HG03558 (cell line): ENCODE measurements at regions not wholly inside any gene's neighbourhood (a gene's known extent, or its start where the extent isn't known, plus 50 kb on each side); places are given as distances from the start of the nearest gene placed in this dataset.

Experiments
- ATAC-seq: cut with Tn5 transposase; IDR thresholded peaks from one replicate; pipeline ENCODE4 v1.9.1; 2021; ENCODE audit warnings: moderate number of reproducible peaks; ENCODE audit not compliant: unreplicated experiment; ENCODE audit errors: extremely low read depth

GRCh38 chr5:163997965-163998364 lies 492.5 kb downstream of the MAT2B start:
- no peak for ATAC-seq

DNA sequence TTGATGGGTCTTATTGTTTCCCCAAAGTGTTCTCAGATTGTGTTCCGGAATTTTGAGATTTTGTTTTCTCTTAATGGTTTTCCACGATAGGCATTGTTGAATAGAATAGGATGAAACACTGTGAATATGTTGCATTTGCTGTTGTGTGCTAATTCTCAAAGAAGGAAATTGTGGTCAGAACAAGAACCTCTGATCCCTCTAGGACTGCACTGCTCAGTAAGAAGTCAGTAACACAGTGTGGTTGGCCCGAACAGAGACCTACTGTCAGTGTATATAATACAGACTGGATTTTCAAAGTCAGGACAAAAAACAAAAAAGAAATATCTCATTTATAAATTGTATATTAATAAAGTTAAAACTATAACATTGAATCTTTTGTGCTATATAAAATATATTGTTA lies 494.8 kb downstream of the MAT2B start:
- ATAC-seq, result no peak

DNA sequence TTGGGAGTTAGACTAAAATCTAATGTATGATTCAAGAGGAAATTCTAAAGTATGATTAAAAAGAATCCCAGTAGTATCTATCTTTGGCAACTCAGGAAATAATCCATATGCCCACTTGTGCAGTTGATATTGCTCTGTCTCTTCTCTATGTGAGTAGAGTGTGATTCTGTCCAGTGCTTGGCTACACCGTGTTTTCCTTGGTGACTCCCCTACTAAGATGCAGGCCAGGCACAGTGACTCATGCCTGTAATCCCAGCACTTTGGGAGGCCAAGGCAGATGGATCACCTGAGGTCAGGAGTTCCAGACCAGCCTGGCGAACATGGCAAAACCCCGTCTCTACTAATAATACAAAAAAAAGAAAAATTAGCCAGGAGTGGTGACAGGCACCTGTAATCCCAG lies 495.4 kb downstream of the MAT2B start:
- ATAC-seq, result no peak

- no peak for ATAC-seq
These were observed 496.8 kb downstream of the MAT2B start for GRCh38 chr5:164002214-164002613.

- no peak for ATAC-seq
These were observed 497.2 kb downstream of the MAT2B start for GRCh38 chr5:164002628-164003027.

DNA sequence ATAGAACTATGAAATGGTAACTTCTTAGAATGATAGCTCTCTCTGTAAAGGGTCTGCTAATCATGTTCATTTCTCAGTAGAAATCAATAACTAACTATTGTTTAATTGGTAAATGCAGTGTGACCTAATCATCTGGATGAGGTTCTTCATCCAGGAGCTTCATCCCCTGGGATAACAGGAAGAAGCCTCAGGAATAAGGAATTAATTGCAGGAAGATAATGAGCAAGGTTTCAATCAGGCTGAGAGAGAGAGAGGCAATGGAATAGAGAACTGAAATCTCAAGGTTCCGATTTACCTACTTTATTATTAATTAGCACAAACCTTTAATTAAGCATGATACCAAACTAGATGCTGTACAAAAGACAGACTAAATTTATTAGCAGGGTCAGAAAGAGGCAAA lies 499.7 kb downstream of the MAT2B start:
- no peak for ATAC-seq

- ATAC-seq, result no peak
These were observed 501.6 kb downstream of the MAT2B start for GRCh38 chr5:164007064-164007463.

DNA sequence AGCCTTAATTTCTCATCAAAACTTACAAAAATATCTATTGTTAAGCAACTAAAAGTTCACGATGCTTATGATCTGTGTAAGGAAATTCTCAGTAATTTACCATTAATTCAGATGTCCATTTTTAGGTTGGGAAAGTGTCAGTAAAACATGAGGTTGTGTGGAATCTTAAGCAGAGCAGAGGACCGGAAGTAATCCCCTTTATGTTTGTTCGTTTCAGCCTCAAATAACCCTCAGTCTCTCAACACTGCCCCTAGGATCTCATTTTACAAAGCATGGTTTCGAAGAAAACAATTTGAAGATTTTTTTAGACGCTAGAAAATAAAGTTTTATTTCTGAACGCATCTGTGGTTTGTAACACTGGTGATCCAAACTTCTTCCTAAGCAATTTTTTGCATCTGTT lies 504.2 kb downstream of the MAT2B start:
- no peak for ATAC-seq

- no peak for ATAC-seq
These were observed 505.5 kb downstream of the MAT2B start for GRCh38 chr5:164010900-164011299.

DNA sequence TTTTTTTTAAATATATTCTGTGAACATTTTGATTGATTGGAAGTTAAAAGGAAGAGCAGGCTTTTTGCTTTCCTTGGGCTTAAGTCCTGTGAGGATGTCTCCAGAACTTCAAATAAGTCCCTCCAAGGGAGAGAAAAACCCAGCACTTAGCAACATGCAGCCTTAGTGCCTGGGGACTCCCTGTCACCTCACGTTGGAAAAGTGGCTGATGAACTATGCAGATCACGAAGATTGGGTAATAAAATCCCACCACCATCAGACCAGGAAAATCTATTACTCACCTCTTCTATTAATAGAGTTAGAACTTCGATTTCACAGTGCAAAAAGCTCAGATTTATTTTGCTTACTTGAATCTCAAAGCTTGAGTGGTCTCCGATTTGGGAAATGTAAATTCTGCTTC lies 507.0 kb downstream of the MAT2B start:
- ATAC-seq, result no peak

GRCh38 chr5:164013077-164013670 lies 507.8 kb downstream of the MAT2B start:
- no peak for ATAC-seq

DNA sequence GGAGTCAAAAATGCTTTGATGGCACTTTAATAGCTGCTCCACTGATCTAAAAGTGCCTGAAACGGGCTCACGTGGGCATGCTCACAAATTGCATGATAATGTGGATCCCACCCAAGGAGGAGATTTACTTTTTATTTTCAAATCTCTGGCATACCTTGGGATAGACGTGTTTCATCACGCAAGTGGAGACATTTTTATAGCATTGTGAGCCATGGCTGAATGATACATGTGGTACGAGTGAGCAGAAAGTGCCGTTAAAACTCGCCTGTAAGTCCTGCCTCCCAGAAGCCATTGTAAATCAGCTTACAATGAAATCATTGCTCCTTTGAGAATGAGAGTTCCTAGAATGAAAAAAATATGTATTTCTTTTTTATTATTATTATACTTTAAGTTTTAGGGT lies 514.7 kb downstream of the MAT2B start:
- ATAC-seq, result no peak

- ATAC-seq, result no peak
These were observed 522.3 kb downstream of the MAT2B start for GRCh38 chr5:164027738-164028137.

DNA sequence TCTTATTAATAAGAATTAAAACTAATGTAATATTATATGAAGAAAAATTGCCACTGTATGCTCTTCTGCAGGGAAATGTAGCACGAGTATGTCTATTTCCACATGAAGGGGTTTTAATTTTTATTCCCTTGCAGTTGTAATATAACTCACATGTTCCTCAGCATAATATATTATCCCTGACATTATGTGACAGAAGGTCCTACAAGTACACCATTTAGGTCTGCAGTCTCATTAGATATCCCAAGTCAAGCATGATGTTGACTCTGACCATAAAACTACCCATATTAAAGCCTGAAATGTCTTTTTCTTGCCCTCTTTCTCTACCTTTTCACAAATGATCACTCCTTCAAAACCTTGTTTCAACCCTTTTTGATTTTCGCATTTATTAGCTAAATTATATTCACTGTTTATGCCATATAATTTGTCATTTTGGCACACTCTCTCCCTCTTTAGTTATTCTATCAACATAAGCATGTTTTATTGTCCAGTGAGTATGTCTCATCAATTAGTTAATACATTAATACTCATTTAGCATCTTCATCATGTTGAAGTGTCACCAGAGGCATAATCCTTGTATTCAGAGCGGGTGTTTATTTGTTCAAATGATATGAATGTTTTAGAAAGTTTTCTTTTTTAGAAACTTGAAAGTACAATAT lies 532.8 kb downstream of the MAT2B start:
- no peak for ATAC-seq

- no peak for ATAC-seq
These were observed 535.7 kb downstream of the MAT2B start for GRCh38 chr5:164041105-164041504.

DNA sequence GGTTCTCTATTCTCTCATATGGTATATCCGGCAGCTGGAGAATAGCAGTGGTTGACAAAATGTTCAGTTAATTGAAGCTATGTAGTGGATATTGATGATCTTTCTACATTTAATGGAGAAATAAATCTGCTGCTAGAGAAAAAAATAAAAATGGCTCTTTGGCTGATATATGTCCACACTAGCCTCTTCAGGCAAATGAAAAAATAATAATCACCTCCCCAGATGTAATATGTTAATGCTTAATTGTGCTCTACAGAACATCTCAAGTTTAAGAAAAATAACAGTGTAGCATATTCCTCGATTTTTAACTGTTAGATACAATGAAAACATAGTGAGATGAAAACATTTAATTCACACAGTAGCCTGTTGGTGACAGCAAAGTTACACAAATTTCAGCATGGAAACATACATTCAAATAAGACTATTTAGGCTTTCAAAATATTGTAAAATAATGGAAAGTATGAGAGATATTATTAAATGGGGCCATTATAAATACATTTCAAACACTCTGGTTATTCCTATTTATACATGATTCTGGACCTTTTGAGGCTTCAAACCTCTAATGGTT lies 543.0 kb downstream of the MAT2B start:
- no peak for ATAC-seq

GRCh38 chr5:164051745-164052144 lies 546.3 kb downstream of the MAT2B start:
- ATAC-seq, result no peak

DNA sequence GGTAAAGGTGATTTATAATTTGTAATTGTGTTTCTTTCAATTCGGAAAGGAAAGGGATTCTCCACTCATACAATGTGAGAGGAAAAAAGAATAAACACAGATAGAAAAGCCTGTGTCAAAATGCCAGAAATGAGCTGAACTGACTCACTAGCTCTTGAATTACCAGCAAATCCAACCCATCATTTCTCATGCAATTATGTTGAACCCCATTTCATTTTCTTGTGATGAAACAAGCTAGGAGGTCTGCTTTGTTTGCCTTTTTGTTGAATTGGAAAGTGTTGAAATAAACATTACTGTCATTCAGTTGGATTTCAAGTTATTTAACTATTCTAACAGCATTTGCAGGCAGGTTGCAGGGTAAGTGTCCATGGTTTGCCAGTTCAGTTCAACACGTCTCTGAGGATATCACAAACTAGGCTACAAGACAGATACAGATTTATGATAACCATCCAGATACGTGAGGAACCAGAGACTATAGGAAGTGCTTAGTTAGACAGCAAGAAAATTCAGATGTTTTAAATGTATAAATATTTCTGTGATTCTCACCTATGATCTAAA lies 547.2 kb downstream of the MAT2B start:
- no peak for ATAC-seq

DNA sequence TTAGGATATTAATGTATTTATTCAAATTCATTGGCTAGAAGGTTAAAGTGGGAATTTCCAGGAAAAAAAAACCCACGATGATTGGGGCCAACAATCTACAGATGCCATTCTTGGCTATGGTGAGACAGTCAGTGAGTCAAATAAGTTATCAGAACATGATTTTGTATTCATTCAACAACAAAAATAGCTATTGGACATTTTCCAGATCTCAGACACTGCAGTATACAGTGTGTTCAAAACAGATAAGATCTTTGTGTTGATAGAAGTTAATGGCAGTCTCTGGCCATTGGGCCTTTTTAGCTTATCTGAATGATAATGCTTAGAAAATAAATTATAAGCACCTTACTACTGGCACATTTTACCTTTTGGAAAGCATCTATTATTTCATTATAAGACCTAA lies 547.7 kb downstream of the MAT2B start:
- no peak for ATAC-seq

- no peak for ATAC-seq
These were observed 549.0 kb downstream of the MAT2B start for GRCh38 chr5:164054461-164054860.

DNA sequence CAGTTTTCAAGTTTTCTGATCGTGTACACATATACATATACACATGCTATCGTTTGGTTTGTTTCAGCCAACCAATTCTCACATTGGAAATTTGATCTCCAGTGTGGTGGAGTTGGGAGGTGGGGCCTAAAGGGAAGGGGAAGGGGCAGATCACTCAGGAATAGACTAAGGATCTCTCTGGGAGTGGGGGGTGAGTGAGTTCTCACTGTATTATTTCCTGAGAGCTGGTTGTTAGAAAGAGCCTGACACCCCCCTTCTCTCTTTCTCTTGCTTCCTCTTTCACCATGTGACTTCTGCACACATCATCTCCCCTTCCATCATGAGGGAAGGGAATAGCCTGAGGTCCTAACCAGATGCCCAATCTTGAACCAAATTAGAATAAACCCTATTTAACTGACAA lies 551.7 kb downstream of the MAT2B start:
- ATAC-seq, result no peak

DNA sequence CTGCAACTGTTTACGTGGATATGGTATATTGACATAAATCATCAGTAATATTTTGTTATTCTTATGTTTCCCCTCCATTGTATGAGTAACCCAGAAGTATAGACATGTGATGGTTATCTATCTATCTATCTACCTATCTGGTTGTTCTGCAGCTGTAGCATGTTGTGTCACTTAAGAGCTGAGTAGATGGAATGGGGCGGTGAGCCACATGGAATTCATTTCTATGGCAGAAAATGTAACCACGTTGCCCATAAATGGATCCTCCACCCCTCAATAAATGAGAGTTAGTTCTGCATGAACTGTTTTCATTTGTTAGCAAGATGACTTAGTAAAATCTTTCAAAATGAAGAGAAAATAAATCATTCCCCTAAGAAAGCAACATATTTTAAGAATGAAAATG lies 553.2 kb downstream of the MAT2B start:
- ATAC-seq, result no peak
